ENCODE measurements at regions not wholly inside any gene's neighbourhood (a gene's known extent, or its start where the extent isn't known, plus 50 kb on each side); places are given as distances from the start of the nearest gene placed in this dataset.

DNA sequence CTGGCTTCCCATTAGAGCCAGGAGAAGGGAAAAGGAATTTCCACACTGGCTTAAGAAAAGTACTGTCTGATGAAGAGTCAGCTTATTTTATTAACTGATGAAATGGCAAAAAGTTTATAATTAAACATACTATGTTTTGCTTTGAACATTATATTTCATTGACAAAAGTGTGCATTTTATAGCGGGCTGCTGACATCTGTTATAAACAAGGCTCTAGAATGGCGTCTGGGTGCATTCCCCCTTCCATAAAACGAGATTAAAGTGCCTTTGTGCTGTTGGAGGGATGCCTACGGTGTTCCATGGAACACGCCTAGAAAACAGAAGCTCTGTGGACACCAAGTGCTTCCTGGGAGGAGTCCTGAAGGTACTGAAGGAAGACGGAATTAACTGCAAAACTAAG lies 220.2 kb downstream of the SNX10 start:
- TF ChIP-seq, protein P1, sequence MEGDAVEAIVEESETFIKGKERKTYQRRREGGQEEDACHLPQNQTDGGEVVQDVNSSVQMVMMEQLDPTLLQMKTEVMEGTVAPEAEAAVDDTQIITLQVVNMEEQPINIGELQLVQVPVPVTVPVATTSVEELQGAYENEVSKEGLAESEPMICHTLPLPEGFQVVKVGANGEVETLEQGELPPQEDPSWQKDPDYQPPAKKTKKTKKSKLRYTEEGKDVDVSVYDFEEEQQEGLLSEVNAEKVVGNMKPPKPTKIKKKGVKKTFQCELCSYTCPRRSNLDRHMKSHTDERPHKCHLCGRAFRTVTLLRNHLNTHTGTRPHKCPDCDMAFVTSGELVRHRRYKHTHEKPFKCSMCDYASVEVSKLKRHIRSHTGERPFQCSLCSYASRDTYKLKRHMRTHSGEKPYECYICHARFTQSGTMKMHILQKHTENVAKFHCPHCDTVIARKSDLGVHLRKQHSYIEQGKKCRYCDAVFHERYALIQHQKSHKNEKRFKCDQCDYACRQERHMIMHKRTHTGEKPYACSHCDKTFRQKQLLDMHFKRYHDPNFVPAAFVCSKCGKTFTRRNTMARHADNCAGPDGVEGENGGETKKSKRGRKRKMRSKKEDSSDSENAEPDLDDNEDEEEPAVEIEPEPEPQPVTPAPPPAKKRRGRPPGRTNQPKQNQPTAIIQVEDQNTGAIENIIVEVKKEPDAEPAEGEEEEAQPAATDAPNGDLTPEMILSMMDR (IDR thresholded peaks at IDR 0.05): no peak
- TF ChIP-seq POLR2A (IDR thresholded peaks at IDR 0.05; ENCODE audit: low read depth): no peak

Data from esophagus muscularis mucosa (tissue), 3 donors.